AG09319 (cell line): ENCODE measurements at regions not wholly inside any gene's neighbourhood (a gene's known extent, or its start where the extent isn't known, plus 50 kb on each side); places are given as distances from the start of the nearest gene placed in this dataset.
"Not testable (repeated sequence)": the region's sequence is repeated elsewhere in the genome, so short reads cannot be mapped to it uniquely, and the experiment has no call there.

Experiments
- DNase-seq: peaks from one replicate; pipeline ENCODE4 v3.0.0-alpha.2; 2010; ENCODE audit warnings: low read depth; ENCODE audit errors: extremely low read depth
- CTCF ChIP-seq: IDR thresholded peaks from 2 replicates; pipeline ENCODE4 v1.5.1; 2011; ENCODE audit warnings: low read depth, mild to moderate bottlenecking, inconsistent platforms, low read length, moderate library complexity

DNA sequence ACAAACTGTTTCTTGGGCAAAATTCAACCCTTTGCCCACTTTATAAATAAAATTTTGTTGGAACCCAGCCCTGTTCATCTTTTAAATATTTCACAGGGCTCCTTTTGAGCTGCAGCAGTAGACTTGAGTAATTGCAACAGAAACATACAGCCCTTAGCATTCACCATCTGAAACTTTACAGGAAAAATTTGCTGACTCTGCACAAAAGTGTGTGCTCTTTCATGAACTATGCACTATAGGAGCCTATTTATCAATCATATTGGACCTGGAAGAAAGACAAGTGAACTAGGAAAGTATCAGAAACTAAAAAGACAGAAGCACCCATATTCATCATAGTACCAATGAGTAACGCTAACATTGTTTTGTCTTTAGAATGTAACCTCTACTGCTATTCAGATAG is 406.9 kb upstream of the SLC10A2 start:
- DNase-seq = no peak
- no peak for TF ChIP-seq CTCF

- DNase-seq = no peak
- no peak for TF ChIP-seq CTCF
Observed at GRCh38 chr13:103471896-103472295, 405.7 kb upstream of the SLC10A2 start.

- no peak for DNase-seq
- no peak for TF ChIP-seq CTCF
Observed at GRCh38 chr13:103469771-103470170, 403.6 kb upstream of the SLC10A2 start.

DNA sequence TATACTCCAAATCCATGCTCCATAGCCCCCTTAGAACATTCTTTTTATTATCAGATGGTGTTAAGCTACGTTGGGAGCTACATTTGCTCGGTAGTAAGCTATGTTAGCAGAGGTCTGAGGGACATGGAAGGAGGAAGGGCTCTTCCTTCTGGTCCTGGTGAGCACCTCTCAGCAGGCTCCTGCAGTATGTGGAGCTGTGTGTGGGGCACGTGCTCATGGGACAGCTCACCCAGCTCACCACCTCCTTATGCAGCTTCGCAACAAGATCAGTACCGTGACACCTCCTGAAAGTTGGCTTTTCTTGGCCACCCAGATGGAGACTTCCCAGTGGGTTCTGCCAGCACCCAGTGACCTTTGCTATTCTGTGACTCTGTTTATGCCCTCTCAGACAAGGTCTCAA is 400.5 kb upstream of the SLC10A2 start:
- no peak for DNase-seq
- no peak for TF ChIP-seq CTCF

- DNase-seq = not testable (repeated sequence)
Observed at GRCh38 chr13:103460246-103460645, 394.0 kb upstream of the SLC10A2 start.

DNA sequence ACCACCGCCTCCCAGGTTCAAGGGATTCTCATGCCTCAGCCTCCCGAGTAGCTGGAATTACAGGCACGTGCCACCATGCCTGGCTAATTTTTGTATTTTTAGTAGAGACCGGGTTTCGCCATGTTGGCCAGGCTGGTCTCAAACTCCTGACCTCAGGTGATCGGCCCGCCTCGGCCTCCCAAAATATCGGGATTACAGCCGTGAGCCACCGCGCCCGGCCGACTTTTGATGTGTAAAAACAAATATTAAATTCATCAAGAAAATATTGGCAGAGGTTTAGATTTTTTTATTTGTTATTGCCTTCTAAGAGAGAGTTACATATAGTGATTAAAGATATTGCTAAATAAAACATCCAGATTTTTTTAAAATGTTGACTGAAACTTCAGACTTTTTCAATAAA is 390.8 kb upstream of the SLC10A2 start:
- DNase-seq = not testable (repeated sequence)

GRCh38 chr13:103451656-103452055 is 385.4 kb upstream of the SLC10A2 start:
- no peak for DNase-seq
- TF ChIP-seq CTCF = no peak

GRCh38 chr13:103443604-103444003 is 377.4 kb upstream of the SLC10A2 start:
- DNase-seq = no peak
- TF ChIP-seq CTCF = no peak

- DNase-seq = no peak
- TF ChIP-seq CTCF = no peak
Observed at GRCh38 chr13:103437651-103438050, 371.4 kb upstream of the SLC10A2 start.
